IMR-90 (cell line): ENCODE measurements at regions not wholly inside any gene's neighbourhood (a gene's known extent, or its start where the extent isn't known, plus 50 kb on each side); places are given as distances from the start of the nearest gene placed in this dataset.

Source experiments
- ATAC-seq: fragments of 200-7000 bp; cut with Tn5 transposase; 2 replicates; pipeline ENCODE4 v1.9.1; 2020; ENCODE audit warnings: low read depth, mild to moderate bottlenecking, moderate library complexity
- BruUV-seq: library from RNA; stranded (reverse); fragments of 400-500 nt; replicated peaks from 2 replicates; lab custom pipeline; 2021; lab: Mats Ljungman, UMichigan
- CTCF ChIA-PET: fragments of 300-600 bp; formaldehyde crosslinking; extraction: SDS; loops from one replicate; lab custom pipeline; 2021; ENCODE audit warnings: antibody characterized with exemption; lab: Yijun Ruan, JAX
- POLR2A ChIA-PET: fragments of 300-600 bp; sonication (Branson Sonifier 250); formaldehyde crosslinking; loops from one replicate; lab custom pipeline; 2022; ENCODE audit warnings: antibody characterized with exemption; ENCODE audit not compliant: unreplicated experiment; lab: Charles Lee
- DNase-seq: peaks from one replicate; pipeline ENCODE4 v3.0.0; 2013
- H2AFZ ChIP-seq: replicated peaks from 2 replicates; pipeline ENCODE3; 2013; ENCODE audit warnings: low read length, mild to moderate bottlenecking; ENCODE audit not compliant: poor library complexity
- H2AK5ac ChIP-seq: 2 replicates; pipeline ENCODE4 v1.6.1; 2013; ENCODE audit warnings: low read depth, low read length, inconsistent platforms
- H2AK9ac ChIP-seq: replicated peaks from 2 replicates; pipeline ENCODE3; 2013; ENCODE audit warnings: mild to moderate bottlenecking, low read depth, low read length, moderate library complexity; ENCODE audit not compliant: poor library complexity
- H2BK120ac ChIP-seq: 2 replicates; pipeline ENCODE4 v1.6.1; 2013; ENCODE audit warnings: low read depth, low read length, inconsistent platforms
- H2BK15ac ChIP-seq: 3 replicates; pipeline ENCODE4 v1.6.1; 2013; ENCODE audit warnings: low read depth, low read length, inconsistent platforms
- H2BK20ac ChIP-seq: 2 replicates; pipeline ENCODE4 v1.6.1; 2013; ENCODE audit warnings: low read depth, mild to moderate bottlenecking, inconsistent platforms, low read length, moderate library complexity
- H2BK5ac ChIP-seq: 2 replicates; pipeline ENCODE4 v1.6.1; 2013; ENCODE audit warnings: mild to moderate bottlenecking, low read depth, low read length, inconsistent platforms; ENCODE audit not compliant: poor library complexity, severe bottlenecking
- H3K14ac ChIP-seq: replicated peaks from 2 replicates; pipeline ENCODE4 v1.6.1; 2013; ENCODE audit warnings: low read depth, low read length, inconsistent platforms
- H3K18ac ChIP-seq: 2 replicates; pipeline ENCODE4 v1.6.1; 2013; ENCODE audit warnings: low read depth, low read length, control low read depth
- H3K23ac ChIP-seq: 2 replicates; pipeline ENCODE4 v1.6.1; 2013; ENCODE audit warnings: low read depth, low read length, inconsistent platforms
- H3K27ac ChIP-seq: 2 replicates; pipeline ENCODE4 v1.5.1; 2013; ENCODE audit warnings: mild to moderate bottlenecking, control low read depth, low read length; ENCODE audit not compliant: insufficient read depth
- H3K27me3 ChIP-seq: 2 replicates; pipeline ENCODE4 v1.6.1; 2013; ENCODE audit warnings: low read length; ENCODE audit not compliant: control insufficient read depth, insufficient read depth
- H3K36me3 ChIP-seq: 2 replicates; pipeline ENCODE4 v1.6.1; 2013; ENCODE audit warnings: low read length, mixed read lengths; ENCODE audit not compliant: control insufficient read depth, insufficient read depth
- H3K4ac ChIP-seq: 2 replicates; pipeline ENCODE4 v1.6.1; 2013; ENCODE audit warnings: low read depth, low read length, inconsistent platforms
- H3K4me1 ChIP-seq: 2 replicates; pipeline ENCODE4 v1.6.1; 2013; ENCODE audit warnings: low read length, mixed read lengths; ENCODE audit not compliant: control insufficient read depth, insufficient read depth
- H3K4me2 ChIP-seq: 2 replicates; pipeline ENCODE4 v1.6.1; 2013; ENCODE audit warnings: low read depth, mild to moderate bottlenecking, control low read depth, low read length, moderate library complexity
- H3K4me3 ChIP-seq: 2 replicates; pipeline ENCODE4 v1.5.1; 2013; ENCODE audit warnings: low read depth, mild to moderate bottlenecking, control low read depth, low read length, moderate library complexity; ENCODE audit not compliant: insufficient read depth
- H3K56ac ChIP-seq: 2 replicates; pipeline ENCODE4 v1.6.1; 2013; ENCODE audit warnings: low read length, inconsistent platforms; ENCODE audit not compliant: insufficient read depth; ENCODE audit errors: extremely low read depth
- H3K79me1 ChIP-seq, 2 experiments: 2 replicates each; pipeline ENCODE4 v1.6.1; 2013; ENCODE audit warnings: low read length in 2 of 2, inconsistent platforms in 1 of 2, low read depth in 1 of 2
- H3K9ac ChIP-seq: 2 replicates; pipeline ENCODE4 v1.6.1; 2013; ENCODE audit warnings: low read depth, low read length, control low read depth
- H3K9me1 ChIP-seq: 2 replicates; pipeline ENCODE4 v1.6.1; 2013; ENCODE audit warnings: low read length, inconsistent platforms; ENCODE audit not compliant: insufficient read depth
- H3K9me3 ChIP-seq: 2 replicates; pipeline ENCODE4 v1.6.1; 2013; ENCODE audit warnings: low read length; ENCODE audit not compliant: control insufficient read depth, insufficient read depth
- H4K20me1 ChIP-seq: 2 replicates; pipeline ENCODE4 v1.6.1; 2013; ENCODE audit warnings: low read length, inconsistent platforms; ENCODE audit not compliant: insufficient read depth
- H4K5ac ChIP-seq: 2 replicates; pipeline ENCODE4 v1.6.1; 2013; ENCODE audit warnings: mild to moderate bottlenecking, low read depth, low read length, control low read depth
- H4K8ac ChIP-seq, 2 experiments: 2 replicates each; pipeline ENCODE4 v1.6.1; 2013; ENCODE audit warnings: low read depth in 2 of 2, low read length in 2 of 2, control low read depth in 1 of 2, inconsistent platforms in 1 of 2
- H4K91ac ChIP-seq: 2 replicates; pipeline ENCODE4 v1.6.1; 2013; ENCODE audit warnings: low read depth, low read length, inconsistent platforms; ENCODE audit not compliant: insufficient read depth
- BHLHE40 ChIP-seq: fragments of 150-350 bp; IDR thresholded peaks from 2 replicates; pipeline ENCODE4 v1.6.1; 2016; ENCODE audit warnings: mild to moderate bottlenecking, low read depth, low read length
- CEBPB ChIP-seq: IDR thresholded peaks from 2 replicates; pipeline ENCODE4 v1.6.1; 2012; ENCODE audit warnings: low read depth, low read length, improper control_type of control experiment
- CHD1 ChIP-seq: IDR thresholded peaks from 2 replicates; pipeline ENCODE4 v1.6.1; 2012; ENCODE audit warnings: low read depth, low read length, improper control_type of control experiment
- FOS ChIP-seq: fragments of 150-350 bp; IDR thresholded peaks from 2 replicates; pipeline ENCODE4 v1.6.1; 2016; ENCODE audit warnings: low read depth, low read length
- MAFK ChIP-seq: IDR thresholded peaks from 2 replicates; pipeline ENCODE4 v1.6.1; 2012; ENCODE audit warnings: low read depth, low read length, improper control_type of control experiment
- MXI1 ChIP-seq: IDR thresholded peaks from 2 replicates; pipeline ENCODE4 v1.6.1; 2012; ENCODE audit warnings: low read depth, mild to moderate bottlenecking, low read length, moderate library complexity, borderline replicate concordance
- NFE2L2 ChIP-seq: fragments of 150-350 bp; IDR thresholded peaks from 2 replicates; pipeline ENCODE4 v1.6.1; 2016; ENCODE audit warnings: low read depth, mild to moderate bottlenecking, low read length
- POLR2A ChIP-seq: IDR thresholded peaks from 2 replicates; pipeline ENCODE4 v1.6.1; 2012; ENCODE audit warnings: mild to moderate bottlenecking, low read depth, low read length
- RAD21 ChIP-seq: IDR thresholded peaks from 2 replicates; pipeline ENCODE4 v1.6.1; 2012; ENCODE audit warnings: low read length, improper control_type of control experiment
- RCOR1 ChIP-seq: IDR thresholded peaks from 2 replicates; pipeline ENCODE4 v1.6.1; 2012; ENCODE audit warnings: mild to moderate bottlenecking, low read length, improper control_type of control experiment; ENCODE audit not compliant: insufficient replicate concordance
- RFX5 ChIP-seq: IDR thresholded peaks from 2 replicates; pipeline ENCODE4 v1.8.0; 2012; ENCODE audit warnings: low read depth, mild to moderate bottlenecking, low read length, moderate library complexity
- SMC3 ChIP-seq: fragments of 150-350 bp; IDR thresholded peaks from 2 replicates; pipeline ENCODE4 v1.6.1; 2016; ENCODE audit warnings: low read depth, mild to moderate bottlenecking, antibody characterized with exemption, low read length, moderate library complexity
- USF2 ChIP-seq: fragments of 150-350 bp; IDR thresholded peaks from 2 replicates; pipeline ENCODE4 v1.6.1; 2017; ENCODE audit warnings: mild to moderate bottlenecking, antibody characterized with exemption, low read length, low read depth
- WGBS, 2 experiments: methylation state at CpG; one replicate each; pipeline versions ENCODE4 v1.1.5 to v1.1.7; 2013; ENCODE audit warnings: missing lambda C conversion rate in 2 of 2; ENCODE audit not compliant: insufficient read length in 1 of 2; ENCODE audit errors: extremely low coverage in 2 of 2; 5-methylcytosine and 5-hydroxymethylcytosine counted together
- dilution Hi-C: fragments of 300-500 bp; cut with HindIII; formaldehyde crosslinking; loops from one replicate; pipeline ENCODE4 v1.14.3; 2018; ENCODE audit warnings: low sequenced_read_pairs; ENCODE audit not compliant: unreplicated experiment
- in situ Hi-C: fragments of 300-500 bp; cut with MboI; formaldehyde crosslinking; loops from 3 replicates; pipeline ENCODE4 v1.14.3; 2019; ENCODE audit warnings: low sequenced_read_pairs, inconsistent platforms, mixed read lengths
- intact Hi-C: fragments of 100-400 bp; cut with micrococcal nuclease; formaldehyde crosslinking; loops from 2 replicates; pipeline ENCODE4 v1.10.0; 2022
- TF ChIP-seq, protein P1 (sequence below): conservative IDR thresholded peaks from 2 replicates; pipeline ENCODE4 v1.5.1; 2012; ENCODE audit warnings: mild to moderate bottlenecking, low read depth, low read length, improper control_type of control experiment

DNA sequence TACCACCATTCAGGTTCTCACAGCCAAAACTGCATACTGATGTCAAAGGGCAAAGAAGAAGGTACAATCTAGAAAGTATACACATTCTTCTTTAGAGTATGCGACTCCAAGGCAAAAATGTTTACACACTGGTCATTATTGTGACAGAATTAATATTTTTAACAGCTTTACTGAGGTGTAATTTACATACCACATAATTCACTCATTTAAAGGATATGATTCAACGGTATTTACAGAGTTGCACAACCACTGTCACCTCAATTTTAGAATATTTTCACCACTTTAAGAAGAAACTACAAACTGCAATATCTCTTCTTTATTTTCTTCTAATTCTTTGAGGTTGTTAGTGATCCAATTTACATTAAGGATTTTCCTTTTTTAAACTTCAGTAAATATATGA is 325.4 kb upstream of the SMIM31 start:
- Histone ChIP-seq H3K56ac (no peak overlapping the region), H3K4me1 (no peaks in the 10 kb centered on the region), H4K8ac (no peak overlapping the region), H3K27ac (no peak overlapping the region), H3K14ac (no peak overlapping the region), H2BK20ac (no peak overlapping the region), H2AK9ac (no peak overlapping the region), H3K23ac (no peak overlapping the region), H2AFZ (no peak overlapping the region), H3K36me3 (no peaks in the 10 kb centered on the region), H3K79me1 (no peaks in the 10 kb centered on the region), H3K27me3 (no peaks in the 10 kb centered on the region), H4K5ac (no peak overlapping the region), H3K4me2 (no peak overlapping the region), H3K4ac (no peak overlapping the region), H2AK5ac (no peak overlapping the region), H2BK120ac (no peak overlapping the region), H2BK5ac (no peak overlapping the region), H3K4me3 (no peak overlapping the region), H3K18ac (no peak overlapping the region), H4K20me1 (no peaks in the 10 kb centered on the region), H3K9me1 (no peaks in the 10 kb centered on the region), H3K9me3 (peaks cover 1% of the 10 kb centered on the region; the same call in 1 of the 2 replicates), H2BK15ac (no peak overlapping the region), H3K9ac (no peak overlapping the region), H4K91ac (no peak overlapping the region)
- TF ChIP-seq SMC3 (no peak), BHLHE40 (no peak), FOS (no peak), MAFK (no peak), MXI1 (no peak), NFE2L2 (no peak), CEBPB (no peak), RFX5 (no peak), RCOR1 (no peak), CHD1 (no peak), USF2 (no peak), POLR2A (no peak), RAD21 (no peak)
- TF ChIP-seq, protein P1, sequence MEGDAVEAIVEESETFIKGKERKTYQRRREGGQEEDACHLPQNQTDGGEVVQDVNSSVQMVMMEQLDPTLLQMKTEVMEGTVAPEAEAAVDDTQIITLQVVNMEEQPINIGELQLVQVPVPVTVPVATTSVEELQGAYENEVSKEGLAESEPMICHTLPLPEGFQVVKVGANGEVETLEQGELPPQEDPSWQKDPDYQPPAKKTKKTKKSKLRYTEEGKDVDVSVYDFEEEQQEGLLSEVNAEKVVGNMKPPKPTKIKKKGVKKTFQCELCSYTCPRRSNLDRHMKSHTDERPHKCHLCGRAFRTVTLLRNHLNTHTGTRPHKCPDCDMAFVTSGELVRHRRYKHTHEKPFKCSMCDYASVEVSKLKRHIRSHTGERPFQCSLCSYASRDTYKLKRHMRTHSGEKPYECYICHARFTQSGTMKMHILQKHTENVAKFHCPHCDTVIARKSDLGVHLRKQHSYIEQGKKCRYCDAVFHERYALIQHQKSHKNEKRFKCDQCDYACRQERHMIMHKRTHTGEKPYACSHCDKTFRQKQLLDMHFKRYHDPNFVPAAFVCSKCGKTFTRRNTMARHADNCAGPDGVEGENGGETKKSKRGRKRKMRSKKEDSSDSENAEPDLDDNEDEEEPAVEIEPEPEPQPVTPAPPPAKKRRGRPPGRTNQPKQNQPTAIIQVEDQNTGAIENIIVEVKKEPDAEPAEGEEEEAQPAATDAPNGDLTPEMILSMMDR: no peak
- dilution Hi-C loops (no loop called here), in situ Hi-C loops (no loop called here), intact Hi-C loops (no loop called here)
- no peak for ATAC-seq
- BruUV-seq: no TSS peak
- no CpG with 5 or more reads among the region's 2 CpGs for WGBS, 2 experiments
- ChIA-PET POLR2A (no interaction called here), CTCF (no interaction called here)
- no peak for DNase-seq
